SU-DHL-6 (cell line): ENCODE measurements at regions not wholly inside any gene's neighbourhood (a gene's known extent, or its start where the extent isn't known, plus 50 kb on each side); places are given as distances from the start of the nearest gene placed in this dataset.
"Not testable (repeated sequence)": the region's sequence is repeated elsewhere in the genome, so short reads cannot be mapped to it uniquely, and the experiment has no call there.

Experiments used
- H2AFZ ChIP-seq: fragments of 200-600 bp; sonication (generic); 2 replicates; pipeline ENCODE4 v1.6.1; 2014; ENCODE audit warnings: low read depth, mild to moderate bottlenecking, moderate library complexity, mixed read lengths, antibody characterized with exemption, low read length; ENCODE audit not compliant: severe bottlenecking
- H3F3A ChIP-seq: fragments of 200-600 bp; shearing (Covaris generic); 2 replicates; pipeline ENCODE4 v1.6.0; 2016; ENCODE audit warnings: antibody characterized with exemption, mild to moderate bottlenecking; ENCODE audit not compliant: insufficient read depth
- H3K27ac ChIP-seq: fragments of 200-600 bp; sonication (generic); 2 replicates; pipeline ENCODE4 v1.5.1; 2016; ENCODE audit warnings: low read depth, mild to moderate bottlenecking, low read length, moderate library complexity, mixed read lengths
- H3K27me3 ChIP-seq: fragments of 200-600 bp; sonication (generic), shearing (Covaris generic); 2 replicates; pipeline ENCODE4 v1.6.0; 2014; ENCODE audit warnings: mild to moderate bottlenecking, low read length
- H3K36me3 ChIP-seq: fragments of 200-600 bp; sonication (generic); 2 replicates; pipeline ENCODE4 v1.6.1; 2014; ENCODE audit warnings: mild to moderate bottlenecking, low read length, mixed read lengths
- H3K4me2 ChIP-seq: fragments of 300-600, 200-600 bp; shearing (Covaris generic), sonication (generic); 2 replicates; pipeline ENCODE4 v1.6.0; 2014; ENCODE audit warnings: low read length, low read depth, mild to moderate bottlenecking; ENCODE audit not compliant: poor library complexity, severe bottlenecking
- H3K4me3 ChIP-seq: fragments of 200-600 bp; sonication (generic); 2 replicates; pipeline ENCODE4 v1.5.1; 2014; ENCODE audit warnings: antibody characterized with exemption, low read length, mild to moderate bottlenecking, mixed read lengths; ENCODE audit not compliant: insufficient read depth, poor library complexity, severe bottlenecking
- H3K79me2 ChIP-seq: fragments of 200-600 bp; sonication (generic); 2 replicates; pipeline ENCODE4 v1.6.1; 2014; ENCODE audit warnings: mild to moderate bottlenecking, low read length, moderate library complexity; ENCODE audit not compliant: insufficient read depth
- H3K9ac ChIP-seq: fragments of 200-600 bp; sonication (generic); 2 replicates; pipeline ENCODE4 v1.7.0; 2014; ENCODE audit warnings: mild to moderate bottlenecking, low read length
- H3K9me2 ChIP-seq: fragments of 200-600 bp; sonication (generic); replicated peaks from 2 replicates; pipeline ENCODE4 v1.6.1; 2014; ENCODE audit warnings: low read length; ENCODE audit not compliant: insufficient read depth
- H3K9me3 ChIP-seq: fragments of 200-600 bp; sonication (generic); 2 replicates; pipeline ENCODE4 v1.6.1; 2014; ENCODE audit warnings: low read length, mixed read lengths; ENCODE audit not compliant: insufficient read depth
- H4K20me1 ChIP-seq: fragments of 200-600 bp; sonication (generic); 2 replicates; pipeline ENCODE4 v1.6.1; 2014; ENCODE audit warnings: low read depth, mild to moderate bottlenecking, antibody characterized with exemption, low read length, moderate library complexity, mixed read lengths
- CTCF ChIP-seq: fragments of 200-600 bp; sonication (generic); IDR thresholded peaks from one replicate; pipeline ENCODE4 v1.5.1; 2017; ENCODE audit warnings: antibody characterized with exemption, mild to moderate bottlenecking, low read length, moderate library complexity; ENCODE audit not compliant: insufficient read depth, poor library complexity, severe bottlenecking
- EZH2phosphoT487 ChIP-seq: fragments of 200-600 bp; sonication (generic), shearing (Covaris generic); conservative IDR thresholded peaks from 2 replicates; pipeline ENCODE4 v1.6.1; 2018; ENCODE audit warnings: mild to moderate bottlenecking, antibody characterized with exemption, low read length, moderate library complexity, mixed read lengths

- no peak overlapping the region for H3K9ac ChIP-seq
- H3K4me3 ChIP-seq: no peak overlapping the region
- H3K36me3 ChIP-seq: no peaks in the 10 kb centered on the region
- H2AFZ ChIP-seq: no peak overlapping the region
- H3K9me2 ChIP-seq: no peaks in the 10 kb centered on the region
- 0 out of 2 replicates have a peak, but pooled peaks cover 4% of the 10 kb centered on the region for H3K9me3 ChIP-seq
- H3F3A ChIP-seq: no peaks in the 10 kb centered on the region
- H3K4me2 ChIP-seq: no peak overlapping the region
- no peaks in the 10 kb centered on the region for H4K20me1 ChIP-seq
- H3K27me3 ChIP-seq: no peaks in the 10 kb centered on the region
- no peak overlapping the region for H3K27ac ChIP-seq
- no peak for TF ChIP-seq CTCF
- TF ChIP-seq EZH2phosphoT487: no peak
- no peaks in the 10 kb centered on the region for H3K79me2 ChIP-seq
Observed at GRCh38 chr5:86554638-86555037, 63.1 kb upstream of the COX7C start.

- H3K9me3 ChIP-seq: 0 out of 2 replicates have a peak, but pooled peaks cover 4% of the 10 kb centered on the region
- H3K9me2 ChIP-seq: no peaks in the 10 kb centered on the region
- TF ChIP-seq CTCF: no peak
- no peak for TF ChIP-seq EZH2phosphoT487
- H3K27me3 ChIP-seq: no peaks in the 10 kb centered on the region
- no peaks in the 10 kb centered on the region for H3K36me3 ChIP-seq
- no peak overlapping the region for H3K4me2 ChIP-seq
- H4K20me1 ChIP-seq: no peaks in the 10 kb centered on the region
- H3F3A ChIP-seq: no peaks in the 10 kb centered on the region
- no peak overlapping the region for H3K9ac ChIP-seq
- no peak overlapping the region for H3K27ac ChIP-seq
- no peak overlapping the region for H2AFZ ChIP-seq
- H3K79me2 ChIP-seq: no peaks in the 10 kb centered on the region
- H3K4me3 ChIP-seq: no peak overlapping the region
Observed at GRCh38 chr5:86557920-86558319, 59.8 kb upstream of the COX7C start.

- no peak overlapping the region for H3K4me3 ChIP-seq
- no peak overlapping the region for H3K4me2 ChIP-seq
- no peak for TF ChIP-seq CTCF
- TF ChIP-seq EZH2phosphoT487: no peak
- H3K9ac ChIP-seq: no peak overlapping the region
- H2AFZ ChIP-seq: no peak overlapping the region
- no peaks in the 10 kb centered on the region for H3K79me2 ChIP-seq
- H4K20me1 ChIP-seq: no peaks in the 10 kb centered on the region
- no peaks in the 10 kb centered on the region for H3K36me3 ChIP-seq
- no peaks in the 10 kb centered on the region for H3K27me3 ChIP-seq
- H3K9me2 ChIP-seq: no peaks in the 10 kb centered on the region
- no peaks in the 10 kb centered on the region for H3K9me3 ChIP-seq
- no peaks in the 10 kb centered on the region for H3F3A ChIP-seq
- no peak overlapping the region for H3K27ac ChIP-seq
Observed at GRCh38 chr5:86565197-86565789, 52.4 kb upstream of the COX7C start.

DNA sequence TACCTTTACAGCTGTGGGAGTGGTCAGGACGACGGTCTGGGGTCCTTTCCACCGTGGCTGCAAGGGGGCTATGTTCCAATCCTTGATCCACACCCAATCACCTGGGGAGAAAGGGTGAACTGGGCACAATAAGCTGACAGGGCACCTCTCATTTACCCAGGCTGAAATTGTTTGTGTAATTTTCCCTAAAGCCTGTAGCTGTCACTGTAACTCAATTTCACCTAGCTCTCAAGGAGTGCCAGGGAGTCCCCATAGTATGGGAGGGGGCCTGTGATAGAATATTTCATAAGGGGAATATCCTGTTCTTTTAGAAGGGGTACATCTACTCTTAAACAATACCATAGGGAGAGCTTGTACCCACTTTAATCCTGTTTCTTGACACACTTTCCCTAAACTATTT lies 51.7 kb upstream of the COX7C start:
- not testable (repeated sequence) for H3K27me3 ChIP-seq, H3K4me3 ChIP-seq, H3K4me2 ChIP-seq, H3K9me3 ChIP-seq, H3K9ac ChIP-seq, H3K79me2 ChIP-seq, H4K20me1 ChIP-seq, H3K36me3 ChIP-seq, H3K9me2 ChIP-seq, H2AFZ ChIP-seq, H3K27ac ChIP-seq, H3F3A ChIP-seq
